ENCODE measurements at regions not wholly inside any gene's neighbourhood (a gene's known extent, or its start where the extent isn't known, plus 50 kb on each side); places are given as distances from the start of the nearest gene placed in this dataset.

- TF ChIP-seq CTCF (conservative IDR thresholded peaks at IDR 0.05; ENCODE audit: low read length) = no peak
- no peak overlapping the region for H3K4me3 ChIP-seq (ENCODE audit: low read length)
- no peak for DNase-seq (ENCODE audit: low read depth)
These were observed 376.1 kb downstream of the BRINP1 start for GRCh38 chr9:118992813-118993794.

GRCh38 chr9:118993965-118994364 lies 375.3 kb downstream of the BRINP1 start:
- no peak for TF ChIP-seq CTCF (conservative IDR thresholded peaks at IDR 0.05; ENCODE audit: low read length)
- no peak for DNase-seq (ENCODE audit: low read depth)
- H3K4me3 ChIP-seq (ENCODE audit: low read length) = no peak overlapping the region

- H3K4me3 ChIP-seq (ENCODE audit: low read length) = no peak overlapping the region
- no peak for TF ChIP-seq CTCF (conservative IDR thresholded peaks at IDR 0.05; ENCODE audit: low read length)
- no peak for DNase-seq (ENCODE audit: low read depth)
These were observed 366.7 kb downstream of the BRINP1 start for GRCh38 chr9:119002491-119002890.

GRCh38 chr9:119003201-119003611 lies 366.0 kb downstream of the BRINP1 start:
- TF ChIP-seq CTCF (conservative IDR thresholded peaks at IDR 0.05; ENCODE audit: low read length) = no peak
- H3K4me3 ChIP-seq (ENCODE audit: low read length) = no peak overlapping the region
- peak; percentile 93 for DNase-seq (ENCODE audit: low read depth)

GRCh38 chr9:119003882-119004617 lies 365.2 kb downstream of the BRINP1 start:
- no peak for TF ChIP-seq CTCF (conservative IDR thresholded peaks at IDR 0.05; ENCODE audit: low read length)
- H3K4me3 ChIP-seq (ENCODE audit: low read length) = no peak overlapping the region
- peak; percentile 78 for DNase-seq (ENCODE audit: low read depth)

- no peak for TF ChIP-seq CTCF (conservative IDR thresholded peaks at IDR 0.05; ENCODE audit: low read length)
- peak; percentile 90 for DNase-seq (ENCODE audit: low read depth)
- no peak overlapping the region for H3K4me3 ChIP-seq (ENCODE audit: low read length)
These were observed 364.6 kb downstream of the BRINP1 start for GRCh38 chr9:119004618-119004990.

All from AG10803 (cell line).